ENCODE measurements at regions not wholly inside any gene's neighbourhood (a gene's known extent, or its start where the extent isn't known, plus 50 kb on each side); places are given as distances from the start of the nearest gene placed in this dataset.

DNA sequence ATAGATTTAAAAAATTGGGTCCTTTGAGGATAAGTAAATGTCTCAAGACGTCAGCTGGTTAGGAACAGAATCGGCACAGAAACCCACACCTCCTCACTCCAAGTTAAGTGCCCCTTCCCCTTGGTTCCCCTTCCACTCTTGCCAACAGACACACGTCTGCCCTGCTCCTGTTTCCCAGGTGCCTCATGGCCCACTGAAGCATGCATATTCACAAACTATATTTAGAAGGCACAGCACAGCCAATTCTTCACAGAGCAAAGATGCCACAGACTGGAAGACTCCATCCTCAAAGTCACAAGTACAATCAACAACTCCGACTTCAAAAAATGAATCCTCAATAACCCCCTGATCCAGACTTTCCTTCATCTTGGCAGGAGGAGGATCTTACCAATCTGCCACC, 295.4 kb upstream of the NR2F2 start:
- TF ChIP-seq, protein P1, sequence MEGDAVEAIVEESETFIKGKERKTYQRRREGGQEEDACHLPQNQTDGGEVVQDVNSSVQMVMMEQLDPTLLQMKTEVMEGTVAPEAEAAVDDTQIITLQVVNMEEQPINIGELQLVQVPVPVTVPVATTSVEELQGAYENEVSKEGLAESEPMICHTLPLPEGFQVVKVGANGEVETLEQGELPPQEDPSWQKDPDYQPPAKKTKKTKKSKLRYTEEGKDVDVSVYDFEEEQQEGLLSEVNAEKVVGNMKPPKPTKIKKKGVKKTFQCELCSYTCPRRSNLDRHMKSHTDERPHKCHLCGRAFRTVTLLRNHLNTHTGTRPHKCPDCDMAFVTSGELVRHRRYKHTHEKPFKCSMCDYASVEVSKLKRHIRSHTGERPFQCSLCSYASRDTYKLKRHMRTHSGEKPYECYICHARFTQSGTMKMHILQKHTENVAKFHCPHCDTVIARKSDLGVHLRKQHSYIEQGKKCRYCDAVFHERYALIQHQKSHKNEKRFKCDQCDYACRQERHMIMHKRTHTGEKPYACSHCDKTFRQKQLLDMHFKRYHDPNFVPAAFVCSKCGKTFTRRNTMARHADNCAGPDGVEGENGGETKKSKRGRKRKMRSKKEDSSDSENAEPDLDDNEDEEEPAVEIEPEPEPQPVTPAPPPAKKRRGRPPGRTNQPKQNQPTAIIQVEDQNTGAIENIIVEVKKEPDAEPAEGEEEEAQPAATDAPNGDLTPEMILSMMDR (IDR thresholded peaks at IDR 0.05; ENCODE audit: borderline replicate concordance, extremely low read depth, low read length, poor library complexity, severe bottlenecking) = no peak
- TF ChIP-seq EZH2 (IDR thresholded peaks at IDR 0.05; ENCODE audit: borderline replicate concordance, low read depth, low read length, severe bottlenecking) = no peak
